Large intestine (tissue), 3 donors: ENCODE measurements at regions not wholly inside any gene's neighbourhood (a gene's known extent, or its start where the extent isn't known, plus 50 kb on each side); places are given as distances from the start of the nearest gene placed in this dataset.
A peak's percentile ranks its signal among the peaks of the same experiment; 100 is the strongest.

Experiments used
- DNase-seq, 2 donors: peaks; one replicate each; pipeline versions ENCODE4 v3.0.0 to v3.0.0-alpha.2; 2013
- H3K27ac ChIP-seq: one replicate; pipeline ENCODE4 v1.5.1; 2013; ENCODE audit warnings: low read length
- H3K27me3 ChIP-seq: 2 replicates; pipeline ENCODE4 v1.6.1; 2013; ENCODE audit warnings: low read length; ENCODE audit not compliant: control insufficient read depth, insufficient read depth
- H3K36me3 ChIP-seq: 2 replicates; pipeline ENCODE4 v1.6.1; 2013; ENCODE audit warnings: low read length; ENCODE audit not compliant: control insufficient read depth, insufficient read depth
- H3K4me1 ChIP-seq: one replicate; pipeline ENCODE4 v1.6.1; 2013; ENCODE audit warnings: low read length; ENCODE audit not compliant: control insufficient read depth, insufficient read depth
- H3K4me3 ChIP-seq: one replicate; pipeline ENCODE4 v1.5.1; 2013; ENCODE audit warnings: low read length
- H3K9me3 ChIP-seq: one replicate; pipeline ENCODE4 v1.6.1; 2013; ENCODE audit warnings: mild to moderate bottlenecking, low read depth, low read length, moderate library complexity; ENCODE audit not compliant: control insufficient read depth
- WGBS: methylation state at CpG from one replicate; pipeline ENCODE4 v1.1.5; 2013; ENCODE audit warnings: low lambda C conversion rate; ENCODE audit not compliant: insufficient coverage; 5-methylcytosine and 5-hydroxymethylcytosine counted together

DNA sequence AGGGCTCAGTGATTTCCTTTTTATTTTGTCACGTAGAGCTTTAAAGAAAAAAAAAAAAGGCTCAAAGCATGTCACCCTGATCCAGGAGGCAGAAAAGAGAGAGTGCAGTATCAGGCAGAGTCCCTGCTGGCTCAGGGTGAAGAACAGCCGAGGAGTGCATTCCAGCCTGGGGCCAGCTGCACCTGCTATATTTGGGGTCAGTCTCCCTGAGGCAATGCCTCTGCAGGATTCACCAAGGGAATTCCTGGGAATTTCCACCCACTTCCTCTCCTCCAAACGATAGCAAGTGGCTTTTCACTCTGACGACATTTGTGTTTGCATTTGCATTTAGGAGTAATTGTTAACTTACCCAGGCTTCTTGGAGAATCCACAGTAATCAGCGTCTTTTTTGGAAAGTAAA lies 202.9 kb upstream of the CTNNB1 start:
- Histone ChIP-seq H3K4me1 (no peaks in the 10 kb centered on the region), H3K27ac (no peak overlapping the region), H3K9me3 (no peaks in the 10 kb centered on the region), H3K27me3 (no peaks in the 10 kb centered on the region), H3K4me3 (no peak overlapping the region), H3K36me3 (no peaks in the 10 kb centered on the region)
- WGBS, result 25% methylated on average over 3 of the region's 5 CpGs
- DNase-seq, result peak in 1 of 2 donors; percentile 6

- Histone ChIP-seq H3K4me3 (no peak overlapping the region), H3K27me3 (no peaks in the 10 kb centered on the region), H3K4me1 (no peaks in the 10 kb centered on the region), H3K27ac (no peak overlapping the region), H3K9me3 (no peaks in the 10 kb centered on the region), H3K36me3 (no peaks in the 10 kb centered on the region)
- no CpG with 5 or more reads among the region's 6 CpGs for WGBS
- DNase-seq, result no peak
Measured at GRCh38 chr3:40996827-40997710, 202.2 kb upstream of the CTNNB1 start.

GRCh38 chr3:40997711-40998519 lies 201.4 kb upstream of the CTNNB1 start:
- no peaks in the 10 kb centered on the region for H3K36me3 ChIP-seq
- no peak for DNase-seq
- H3K9me3 ChIP-seq, result no peaks in the 10 kb centered on the region
- WGBS, result no CpG with 5 or more reads among the region's 15 CpGs
- H3K4me3 ChIP-seq, result no peak overlapping the region
- no peaks in the 10 kb centered on the region for H3K27me3 ChIP-seq
- no peaks in the 10 kb centered on the region for H3K4me1 ChIP-seq
- no peak overlapping the region for H3K27ac ChIP-seq

- H3K9me3 ChIP-seq, result no peaks in the 10 kb centered on the region
- no peaks in the 10 kb centered on the region for H3K4me1 ChIP-seq
- H3K36me3 ChIP-seq, result no peaks in the 10 kb centered on the region
- DNase-seq, result no peak
- WGBS, result 80% methylated on average over 1 of the region's 2 CpGs
- H3K27me3 ChIP-seq, result no peaks in the 10 kb centered on the region
- no peak overlapping the region for H3K27ac ChIP-seq
- no peak overlapping the region for H3K4me3 ChIP-seq
Measured at GRCh38 chr3:40999682-41000081, 199.6 kb upstream of the CTNNB1 start.

DNA sequence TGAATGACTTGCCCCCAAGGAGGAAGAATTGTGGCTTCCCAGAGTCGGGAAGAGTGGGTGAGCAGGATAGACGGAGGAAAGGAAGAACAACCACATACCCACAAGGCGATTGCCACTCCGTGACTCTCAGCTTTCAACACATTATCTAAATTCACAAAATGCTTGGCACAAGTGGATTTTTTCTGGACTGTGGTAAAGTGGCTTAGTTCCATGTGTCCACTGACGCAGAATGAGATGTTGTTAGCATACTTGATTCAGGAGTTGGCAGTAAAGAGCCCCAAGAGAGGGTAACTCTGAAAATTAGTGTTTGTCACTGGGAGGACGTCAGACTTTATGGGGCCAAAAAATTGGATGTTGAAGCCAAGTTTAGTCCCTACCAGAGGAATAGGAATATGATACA lies 198.8 kb upstream of the CTNNB1 start:
- Histone ChIP-seq H3K27ac (no peak overlapping the region), H3K27me3 (no peaks in the 10 kb centered on the region), H3K36me3 (no peaks in the 10 kb centered on the region), H3K4me1 (no peaks in the 10 kb centered on the region), H3K4me3 (no peak overlapping the region), H3K9me3 (no peaks in the 10 kb centered on the region)
- 100% methylated on average over 1 of the region's 6 CpGs for WGBS
- DNase-seq, result no peak

DNA sequence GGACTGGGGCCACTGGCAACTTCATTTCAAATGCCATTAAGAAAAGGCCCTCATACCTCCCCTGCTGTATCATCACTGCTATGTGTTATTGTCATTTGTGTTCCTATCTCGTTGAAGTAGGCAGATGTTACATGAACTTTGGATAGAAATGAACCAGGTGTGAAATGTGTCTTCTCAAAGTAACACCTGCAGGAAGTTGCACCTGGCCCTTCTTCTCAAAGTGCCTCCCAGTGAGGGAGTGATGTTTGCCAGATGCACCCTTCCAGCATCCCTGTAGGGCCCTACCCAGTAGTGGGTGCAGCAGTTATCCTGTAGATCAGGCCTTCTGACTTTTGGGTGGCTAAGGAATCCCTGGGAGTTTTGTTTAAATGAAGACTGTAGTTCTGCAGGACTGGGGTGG lies 197.7 kb upstream of the CTNNB1 start:
- Histone ChIP-seq H3K36me3 (no peaks in the 10 kb centered on the region), H3K4me1 (no peaks in the 10 kb centered on the region), H3K27ac (no peak overlapping the region), H3K27me3 (no peaks in the 10 kb centered on the region), H3K4me3 (no peak overlapping the region), H3K9me3 (no peaks in the 10 kb centered on the region)
- no CpG with 5 or more reads among the region's 1 CpG for WGBS
- peak in 1 of 2 donors; percentile 22 for DNase-seq

DNA sequence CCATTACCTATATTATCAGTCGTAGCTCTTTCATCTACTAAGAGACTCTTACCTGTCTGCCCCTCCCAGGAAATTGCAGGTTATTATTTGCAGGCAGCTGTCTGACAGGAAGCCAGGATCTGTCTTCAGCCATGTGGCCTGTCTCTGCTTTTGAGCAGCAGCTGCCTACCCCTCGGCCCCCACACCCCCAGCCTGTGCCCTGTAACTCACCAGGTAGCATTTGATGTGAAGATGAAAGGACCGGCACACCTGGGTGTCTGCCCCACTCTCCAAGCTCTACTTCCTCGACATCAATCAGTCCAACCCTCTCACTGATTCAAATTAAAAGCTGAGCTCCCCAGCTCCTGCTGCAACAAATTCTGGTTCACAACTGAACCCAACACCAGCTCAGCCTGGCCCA lies 197.2 kb upstream of the CTNNB1 start:
- Histone ChIP-seq H3K27ac (no peak overlapping the region), H3K36me3 (no peaks in the 10 kb centered on the region), H3K27me3 (no peaks in the 10 kb centered on the region), H3K4me3 (no peak overlapping the region), H3K9me3 (no peaks in the 10 kb centered on the region), H3K4me1 (no peaks in the 10 kb centered on the region)
- peak in 1 of 2 donors; percentile 42 for DNase-seq
- WGBS, result no CpG with 5 or more reads among the region's 4 CpGs

- H3K4me3 ChIP-seq, result no peak overlapping the region
- no peak for DNase-seq
- peaks cover 13% of the 10 kb centered on the region for H3K9me3 ChIP-seq
Measured at GRCh38 chr3:41007399-41007798, 191.9 kb upstream of the CTNNB1 start.

GRCh38 chr3:41011854-41012253 lies 187.5 kb upstream of the CTNNB1 start:
- Histone ChIP-seq H3K9me3 (peaks cover 13% of the 10 kb centered on the region), H3K36me3 (no peaks in the 10 kb centered on the region), H3K27ac (no peak overlapping the region), H3K27me3 (no peaks in the 10 kb centered on the region), H3K4me3 (no peak overlapping the region), H3K4me1 (no peaks in the 10 kb centered on the region)
- DNase-seq, result no peak
- WGBS, result no CpG with 5 or more reads among the region's 2 CpGs

More at GRCh38 chr3:41007399-41007798, 191.9 kb upstream of the CTNNB1 start:
- Histone ChIP-seq H3K4me1 (no peaks in the 10 kb centered on the region), H3K36me3 (no peaks in the 10 kb centered on the region), H3K27ac (no peak overlapping the region), H3K27me3 (no peaks in the 10 kb centered on the region)

GRCh38 chr3:41018855-41019254 lies 180.4 kb upstream of the CTNNB1 start:
- DNase-seq, result no peak
- H3K27ac ChIP-seq, result no peak overlapping the region
- H3K4me3 ChIP-seq, result no peak overlapping the region
- WGBS, result no CpG with 5 or more reads among the region's 2 CpGs
- no peaks in the 10 kb centered on the region for H3K36me3 ChIP-seq
- H3K9me3 ChIP-seq, result no peaks in the 10 kb centered on the region
- H3K4me1 ChIP-seq, result no peaks in the 10 kb centered on the region
- no peaks in the 10 kb centered on the region for H3K27me3 ChIP-seq
